K562 (cell line): ENCODE measurements at regions not wholly inside any gene's neighbourhood (a gene's known extent, or its start where the extent isn't known, plus 50 kb on each side); places are given as distances from the start of the nearest gene placed in this dataset.

Source experiments
- ATAC-seq: fragments of 200-7000 bp; cut with Tn5 transposase; 3 replicates; pipeline ENCODE4 v1.9.1; 2020; ENCODE audit warnings: moderate library complexity
- BruUV-seq: library from RNA; stranded (reverse); fragments of 400-500 nt; replicated peaks from 2 replicates; lab custom pipeline; 2021; lab: Mats Ljungman, UMichigan
- CTCF ChIA-PET: fragments of 300-600 bp; formaldehyde crosslinking; extraction: SDS; loops from one replicate; lab custom pipeline; 2021; ENCODE audit warnings: low intra/inter-chr PET ratio; lab: Yijun Ruan, JAX
- POLR2A ChIA-PET: fragments of 300-600, 350-650 bp; sonication (Branson Sonifier 250); formaldehyde crosslinking; extraction: SDS; loops from one replicate; lab custom pipeline; 2021; ENCODE audit warnings: antibody characterized with exemption, inconsistent platforms; lab: Yijun Ruan, JAX
- DNase-seq, 4 experiments: peaks; one replicate each; pipeline versions ENCODE4 v3.0.0 to v3.0.0-alpha.2; 2011 to 2018; ENCODE audit warnings: low spot score in 3 of 4, mixed read lengths in 3 of 4; ENCODE audit errors: extremely low read depth in 1 of 4
- FAIRE-seq: peaks from 2 replicates; lab custom pipeline; 2011; peaks lifted over from hg19 to GRCh38; lab: Jason Lieb, UNC
- H2AFZ ChIP-seq: 2 replicates; pipeline ENCODE4 v1.6.0; 2011; ENCODE audit warnings: low read depth, low read length, control low read depth, inconsistent platforms
- H3K27ac ChIP-seq: fragments of 200-600 bp; 3 replicates; pipeline ENCODE4 v1.8.0; 2011; ENCODE audit warnings: low read depth, mild to moderate bottlenecking, control low read depth, inconsistent platforms, low read length, moderate library complexity, mixed read lengths; ENCODE audit errors: extremely low read depth
- H3K27me3 ChIP-seq, 2 experiments: fragments of 300-600 bp in 1 of 2; 2 replicates in 1 of 2; 3 replicates in 1 of 2; pipeline versions ENCODE4 v1.6.0 to v1.8.0; 2011; ENCODE audit warnings: inconsistent platforms in 2 of 2, low read length in 2 of 2, mild to moderate bottlenecking in 1 of 2, mixed read lengths in 1 of 2, moderate library complexity in 1 of 2; ENCODE audit not compliant: control insufficient read depth in 2 of 2, insufficient read depth in 2 of 2
- H3K36me3 ChIP-seq: fragments of 300-600 bp; 3 replicates; pipeline ENCODE4 v1.8.0; 2011; ENCODE audit warnings: mild to moderate bottlenecking, low read length, inconsistent platforms; ENCODE audit not compliant: control insufficient read depth, insufficient read depth
- H3K4me1 ChIP-seq, 2 experiments: fragments of 200-600 bp in 1 of 2; replicated peaks in 1 of 2; 2 replicates in 1 of 2; 3 replicates in 1 of 2; pipeline versions ENCODE4 v1.5.1 to v1.8.0; 2011; ENCODE audit warnings: inconsistent platforms in 2 of 2, low read length in 2 of 2, mild to moderate bottlenecking in 1 of 2, mixed read lengths in 1 of 2, moderate library complexity in 1 of 2; ENCODE audit not compliant: control insufficient read depth in 2 of 2, insufficient read depth in 2 of 2
- H3K4me2 ChIP-seq: 2 replicates; pipeline ENCODE4 v1.6.1; 2011; ENCODE audit warnings: low read length, control low read depth, inconsistent platforms, mixed read lengths; ENCODE audit not compliant: insufficient read depth
- H3K4me3 ChIP-seq: fragments of 200-600 bp; sonication (generic), shearing (Covaris generic); 2 replicates; pipeline ENCODE4 v1.5.1; 2016; ENCODE audit warnings: control low read depth, inconsistent platforms
- H3K79me2 ChIP-seq: fragments of 200-600 bp; 3 replicates; pipeline ENCODE4 v1.8.0; 2011; ENCODE audit warnings: low read length, inconsistent platforms; ENCODE audit not compliant: control insufficient read depth, insufficient read depth
- H3K9ac ChIP-seq, 2 experiments: 2 replicates each; pipeline versions ENCODE4 v1.6.0 to v1.6.1; 2011; ENCODE audit warnings: low read depth in 2 of 2, low read length in 2 of 2, control low read depth in 1 of 2, inconsistent platforms in 1 of 2, mild to moderate bottlenecking in 1 of 2, mixed read lengths in 1 of 2; ENCODE audit not compliant: insufficient read depth in 1 of 2
- H3K9me1 ChIP-seq: one replicate; pipeline ENCODE4 v1.6.0; 2011; ENCODE audit warnings: inconsistent platforms, mild to moderate bottlenecking, low read length, moderate library complexity; ENCODE audit not compliant: control insufficient read depth, insufficient read depth
- H3K9me3 ChIP-seq: replicated peaks from 2 replicates; pipeline ENCODE4 v1.5.1; 2011; ENCODE audit warnings: low read depth, low read length, inconsistent platforms; ENCODE audit not compliant: control insufficient read depth, insufficient read depth
- H4K20me1 ChIP-seq: replicated peaks from 2 replicates; pipeline ENCODE4 v1.6.1; 2011; ENCODE audit warnings: low read length, inconsistent platforms, mixed read lengths; ENCODE audit not compliant: control insufficient read depth, insufficient read depth
- EGR1 ChIP-seq: fragments of 450-650 bp; conservative IDR thresholded peaks from 2 replicates; pipeline ENCODE4 v1.6.1; 2017; ENCODE audit warnings: mild to moderate bottlenecking
- HNRNPH1 ChIP-seq: fragments of 200-400 bp; formaldehyde crosslinking; optimal IDR thresholded peaks from 2 replicates; pipeline ENCODE3; 2017; ENCODE audit warnings: low read depth, mild to moderate bottlenecking, low read length, moderate library complexity
- JUND ChIP-seq, 2 experiments: IDR thresholded peaks; 2 replicates in 1 of 2; 3 replicates in 1 of 2; pipeline ENCODE4 v1.6.1; 2011; ENCODE audit warnings: borderline replicate concordance in 2 of 2, low read depth in 2 of 2, low read length in 2 of 2, improper control_type of control experiment in 1 of 2, missing biosample characterization in 1 of 2, missing genetic modification characterization in 1 of 2, missing genetic modification reagents in 1 of 2
- ZNF318 ChIP-seq, 2 experiments: fragments of 450-650 bp; IDR thresholded peaks; 2 replicates each; pipeline ENCODE4 v1.6.1; 2016; ENCODE audit warnings: mild to moderate bottlenecking in 2 of 2, borderline replicate concordance in 1 of 2, low read depth in 1 of 2, moderate library complexity in 1 of 2
- ZNF75A ChIP-seq: fragments of 450-650 bp; formaldehyde crosslinking; IDR thresholded peaks from 2 replicates; pipeline ENCODE4 v1.4.0; 2020; ENCODE audit warnings: mild to moderate bottlenecking
- WGBS: fragments of 100-300 bp; shearing (Covaris generic); methylation state at CpG from one replicate; pipeline ENCODE4 v1.1.6; 2016; ENCODE audit warnings: low coverage, mixed read lengths; ENCODE audit not compliant: insufficient coverage; ENCODE audit errors: missing lambda C conversion rate; 5-methylcytosine and 5-hydroxymethylcytosine counted together
- in situ Hi-C: fragments of 300-500 bp; cut with MboI; formaldehyde crosslinking; loops from 4 replicates; pipeline ENCODE4 v1.15.0; 2018; ENCODE audit warnings: inconsistent platforms, mixed read lengths
- intact Hi-C: fragments of 100-400 bp; cut with micrococcal nuclease; formaldehyde crosslinking; loops from 2 replicates; pipeline ENCODE4 v1.14.2; 2022

GRCh38 chr4:137804906-137805495, 272.7 kb upstream of the PCDH18 start:
- H3K27ac ChIP-seq = no peak overlapping the region
- no peak for DNase-seq
- intact Hi-C loops = no loop called here
- no peaks in the 10 kb centered on the region for H3K9me1 ChIP-seq
- no peak overlapping the region for H3K4me3 ChIP-seq
- POLR2A ChIA-PET = no interaction called here
- no peaks in the 10 kb centered on the region for H3K36me3 ChIP-seq
- H3K27me3 ChIP-seq = no peaks in the 10 kb centered on the region
- in situ Hi-C loops = no loop called here
- CTCF ChIA-PET = no interaction called here
- TF ChIP-seq EGR1 = no peak
- no peak for TF ChIP-seq ZNF318 (IDR thresholded peaks at IDR 0.05; ENCODE audit: borderline replicate concordance in 1 of 2, low read depth in 1 of 2)
- no peak for TF ChIP-seq ZNF75A (CRISPR knock-in tag)
- no peak for TF ChIP-seq HNRNPH1
- no peak for TF ChIP-seq JUND (IDR thresholded peaks at IDR 0.05; ENCODE audit: borderline replicate concordance, low read depth, low read length)
- TF ChIP-seq JUND (tag; IDR thresholded peaks at IDR 0.05; ENCODE audit: borderline replicate concordance, low read depth, low read length) = no peak
- H4K20me1 ChIP-seq = no peaks in the 10 kb centered on the region
- no peak overlapping the region for H3K4me2 ChIP-seq
- no peaks in the 10 kb centered on the region for H3K9me3 ChIP-seq
- no peaks in the 10 kb centered on the region for H3K4me1 ChIP-seq
- FAIRE-seq = no peak
- no TSS peak for BruUV-seq
- H2AFZ ChIP-seq = no peak overlapping the region
- ATAC-seq = no peak
- H3K79me2 ChIP-seq = no peaks in the 10 kb centered on the region
- H3K9ac ChIP-seq = no peak overlapping the region
- WGBS = 8% methylated on average over 10 of the region's 10 CpGs
